Lower leg skin (tissue), 4 donors: ENCODE measurements at regions not wholly inside any gene's neighbourhood (a gene's known extent, or its start where the extent isn't known, plus 50 kb on each side); places are given as distances from the start of the nearest gene placed in this dataset.
"Not testable (repeated sequence)": the region's sequence is repeated elsewhere in the genome, so short reads cannot be mapped to it uniquely, and the experiment has no call there.

Experiments
- DNase-seq, 2 donors: peaks; one replicate each; pipeline ENCODE4 v3.0.0-alpha.2; 2019; ENCODE audit warnings: low spot score in 2 of 2
- H3K4me3 ChIP-seq: fragments of 200-600 bp; sonication (generic); 2 replicates; pipeline ENCODE4 v1.5.1; 2017; ENCODE audit warnings: mild to moderate bottlenecking, low read depth; ENCODE audit not compliant: poor library complexity, severe bottlenecking
- CTCF ChIP-seq, 3 donors: fragments of 450-650 bp; IDR thresholded peaks; one replicate each; pipeline ENCODE4 v1.5.1; 2016; ENCODE audit warnings: antibody characterized with exemption in 3 of 3, mild to moderate bottlenecking in 3 of 3, moderate library complexity in 2 of 3
- POLR2A ChIP-seq, 2 donors: fragments of 450-650 bp; IDR thresholded peaks; one replicate each; pipeline ENCODE4 v1.6.1; 2016 to 2017; ENCODE audit warnings: antibody characterized with exemption in 2 of 2, mild to moderate bottlenecking in 1 of 2, moderate library complexity in 1 of 2
- WGBS, 2 donors: methylation state at CpG; one replicate each; pipeline ENCODE4 v1.1.5; 2018; 5-methylcytosine and 5-hydroxymethylcytosine counted together
- intact Hi-C: fragments of 100-400 bp; cut with DNase I; formaldehyde crosslinking; loops from one replicate; pipeline ENCODE4 v1.15.0; 2023; ENCODE audit warnings: low total_unique reads

GRCh38 chr18:22290004-22290403 is 120.6 kb downstream of the GATA6 start:
- TF ChIP-seq POLR2A (IDR thresholded peaks at IDR 0.05) (no peak), CTCF (IDR thresholded peaks at IDR 0.05) (no peak)
- no peak for DNase-seq
- no peak overlapping the region for H3K4me3 ChIP-seq
- 96 to 100% methylated on average over 1 of the region's 1 CpG for WGBS, 2 donors
- intact Hi-C loops, result no loop called here

GRCh38 chr18:22286585-22286984 is 117.2 kb downstream of the GATA6 start:
- H3K4me3 ChIP-seq, result no peak overlapping the region
- intact Hi-C loops, result no loop called here
- TF ChIP-seq POLR2A (IDR thresholded peaks at IDR 0.05), result no peak
- TF ChIP-seq CTCF (IDR thresholded peaks at IDR 0.05), result no peak
- WGBS, 2 donors, result 8 to 10% methylated on average over 5 of the region's 5 CpGs
- peak in 1 of 2 donors; percentile 27 for DNase-seq

- intact Hi-C loops, result no loop called here
- TF ChIP-seq CTCF (IDR thresholded peaks at IDR 0.05) (no peak), POLR2A (IDR thresholded peaks at IDR 0.05) (no peak)
- no peak for DNase-seq
Observed at GRCh38 chr18:22285361-22286140, 116.2 kb downstream of the GATA6 start.

GRCh38 chr18:22284581-22285360 is 115.4 kb downstream of the GATA6 start:
- 29 to 36% methylated on average over 3 of the region's 3 CpGs for WGBS, 2 donors
- TF ChIP-seq CTCF (IDR thresholded peaks at IDR 0.05) (no peak), POLR2A (IDR thresholded peaks at IDR 0.05) (no peak)

More at GRCh38 chr18:22285361-22286140, 116.2 kb downstream of the GATA6 start:
- WGBS, 2 donors, result 27 to 33% methylated on average over 3 of the region's 3 CpGs
- H3K4me3 ChIP-seq, result no peak overlapping the region

GRCh38 chr18:22283855-22284254 is 114.5 kb downstream of the GATA6 start:
- H3K4me3 ChIP-seq, intact Hi-C loops, DNase-seq: not testable (repeated sequence)
- WGBS, 2 donors, result 92 to 94% methylated on average over 4 of the region's 4 CpGs

More at GRCh38 chr18:22284581-22285360, 115.4 kb downstream of the GATA6 start:
- no peak overlapping the region for H3K4me3 ChIP-seq
- DNase-seq, result no peak
- intact Hi-C loops, result no loop called here

- no peak for TF ChIP-seq POLR2A (IDR thresholded peaks at IDR 0.05)
- TF ChIP-seq CTCF (IDR thresholded peaks at IDR 0.05), result no peak
- no peak overlapping the region for H3K4me3 ChIP-seq
- intact Hi-C loops, result no loop called here
- no peak for DNase-seq
- WGBS, 2 donors, result 76 to 87% methylated on average over 3 of the region's 3 CpGs
Observed at GRCh38 chr18:22283397-22283796, 114.0 kb downstream of the GATA6 start.
